ENCODE measurements at regions not wholly inside any gene's neighbourhood (a gene's known extent, or its start where the extent isn't known, plus 50 kb on each side); places are given as distances from the start of the nearest gene placed in this dataset.

DNA sequence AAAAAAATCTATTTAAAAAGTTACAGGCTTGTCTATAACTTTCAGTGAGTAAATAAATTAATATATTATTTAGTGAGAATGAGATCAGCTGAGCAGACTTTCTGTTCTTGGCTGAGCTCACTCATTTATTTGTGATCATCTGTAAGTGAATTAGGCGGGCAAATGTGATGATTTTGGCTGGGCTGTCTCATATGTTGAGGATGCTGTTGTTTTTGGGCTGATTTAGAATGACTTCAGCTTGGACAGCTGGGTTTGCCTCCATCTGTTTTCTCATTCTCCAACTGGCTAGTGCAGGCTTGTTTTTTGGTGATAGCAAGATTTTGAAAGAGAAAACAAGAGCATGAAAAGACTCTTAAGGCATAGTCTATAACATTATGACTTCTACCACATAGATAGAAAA lies 475.8 kb upstream of the OLFM3 start:
- no peak overlapping the region for H3K4me3 Mint-ChIP-seq
- no peaks in the 10 kb centered on the region for H3K4me1 ChIP-seq (ENCODE audit: insufficient read depth, low read length)
- no peak overlapping the region for H2BK5ac ChIP-seq (ENCODE audit: insufficient read length, low read length)
- no peak overlapping the region for H2BK120ac ChIP-seq (ENCODE audit: low read depth, low read length, poor library complexity, severe bottlenecking)
- H3K23ac ChIP-seq (ENCODE audit: insufficient read length, low read depth, low read length) = no peak overlapping the region
- H4K5ac ChIP-seq (ENCODE audit: insufficient read length, low read depth, low read length) = no peak overlapping the region
- H3K23me2 ChIP-seq (ENCODE audit: insufficient read length, low read depth, low read length, poor library complexity, severe bottlenecking) = no peaks in the 10 kb centered on the region
- H3K79me2 ChIP-seq (ENCODE audit: insufficient read depth, low read length) = no peaks in the 10 kb centered on the region
- H3K14ac ChIP-seq (ENCODE audit: insufficient read depth, low read length) = no peak overlapping the region
- no peak for DNase-seq
- no peak overlapping the region for H2BK12ac ChIP-seq (ENCODE audit: insufficient read length, low read depth, low read length)
- no CpG with 5 or more reads among the region's 1 CpG for WGBS (ENCODE audit: extremely low coverage, insufficient read length, low lambda C conversion rate)
- H3K4me2 ChIP-seq (ENCODE audit: insufficient read depth, insufficient read length, low read length) = no peak overlapping the region
- H3K27ac Mint-ChIP-seq = no peak overlapping the region
- no peak overlapping the region for H3K4ac ChIP-seq (ENCODE audit: low read depth, low read length)
- H2BK15ac ChIP-seq (ENCODE audit: low read depth, low read length) = no peak overlapping the region
- no peaks in the 10 kb centered on the region for H3K27me3 Mint-ChIP-seq (ENCODE audit: low read depth)
- no peaks in the 10 kb centered on the region for H3K9me3 ChIP-seq (ENCODE audit: control insufficient read depth, low read depth, low read length)
- no peaks in the 10 kb centered on the region for H3K79me1 ChIP-seq (ENCODE audit: insufficient read depth, low read depth, low read length, poor library complexity, severe bottlenecking)
- H3K18ac ChIP-seq (ENCODE audit: insufficient read length, low read depth, low read length) = no peak overlapping the region
- H2BK20ac ChIP-seq (ENCODE audit: low read depth, low read length, poor library complexity, severe bottlenecking) = no peak overlapping the region
- no peak overlapping the region for H3T11ph ChIP-seq (ENCODE audit: low read length)
- no peak overlapping the region for H4K8ac ChIP-seq (replicated peaks; ENCODE audit: insufficient read length, low read depth, low read length)
- H4K91ac ChIP-seq (ENCODE audit: insufficient read length, low read depth, low read length) = no peak overlapping the region
- H3K56ac ChIP-seq (ENCODE audit: insufficient read length, low read depth, low read length) = no peak overlapping the region
- no peak overlapping the region for H2AK5ac ChIP-seq (ENCODE audit: insufficient read length, low read length)
- TF ChIP-seq, protein P1, sequence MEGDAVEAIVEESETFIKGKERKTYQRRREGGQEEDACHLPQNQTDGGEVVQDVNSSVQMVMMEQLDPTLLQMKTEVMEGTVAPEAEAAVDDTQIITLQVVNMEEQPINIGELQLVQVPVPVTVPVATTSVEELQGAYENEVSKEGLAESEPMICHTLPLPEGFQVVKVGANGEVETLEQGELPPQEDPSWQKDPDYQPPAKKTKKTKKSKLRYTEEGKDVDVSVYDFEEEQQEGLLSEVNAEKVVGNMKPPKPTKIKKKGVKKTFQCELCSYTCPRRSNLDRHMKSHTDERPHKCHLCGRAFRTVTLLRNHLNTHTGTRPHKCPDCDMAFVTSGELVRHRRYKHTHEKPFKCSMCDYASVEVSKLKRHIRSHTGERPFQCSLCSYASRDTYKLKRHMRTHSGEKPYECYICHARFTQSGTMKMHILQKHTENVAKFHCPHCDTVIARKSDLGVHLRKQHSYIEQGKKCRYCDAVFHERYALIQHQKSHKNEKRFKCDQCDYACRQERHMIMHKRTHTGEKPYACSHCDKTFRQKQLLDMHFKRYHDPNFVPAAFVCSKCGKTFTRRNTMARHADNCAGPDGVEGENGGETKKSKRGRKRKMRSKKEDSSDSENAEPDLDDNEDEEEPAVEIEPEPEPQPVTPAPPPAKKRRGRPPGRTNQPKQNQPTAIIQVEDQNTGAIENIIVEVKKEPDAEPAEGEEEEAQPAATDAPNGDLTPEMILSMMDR (conservative IDR thresholded peaks at IDR 0.05) = no peak
- H3K4me1 Mint-ChIP-seq = no peaks in the 10 kb centered on the region
- no peaks in the 10 kb centered on the region for H4K20me1 ChIP-seq (ENCODE audit: control insufficient read depth, insufficient read depth, insufficient read length)
- H3K9me3 Mint-ChIP-seq = no peaks in the 10 kb centered on the region
- H3K27ac ChIP-seq (ENCODE audit: insufficient read length, low read depth, low read length) = no peak overlapping the region
- no peak overlapping the region for H3K9ac ChIP-seq (ENCODE audit: extremely low read depth, insufficient read length, low read length)
- no peaks in the 10 kb centered on the region for H3K36me3 Mint-ChIP-seq (ENCODE audit: insufficient read depth in 1 of 3, low read depth in 3 of 3)
- H2AFZ ChIP-seq (ENCODE audit: low read length) = no peak overlapping the region
- no peaks in the 10 kb centered on the region for H3K27me3 ChIP-seq (ENCODE audit: insufficient read depth, low read length)
